ENCODE measurements at regions not wholly inside any gene's neighbourhood (a gene's known extent, or its start where the extent isn't known, plus 50 kb on each side); places are given as distances from the start of the nearest gene placed in this dataset.

DNA sequence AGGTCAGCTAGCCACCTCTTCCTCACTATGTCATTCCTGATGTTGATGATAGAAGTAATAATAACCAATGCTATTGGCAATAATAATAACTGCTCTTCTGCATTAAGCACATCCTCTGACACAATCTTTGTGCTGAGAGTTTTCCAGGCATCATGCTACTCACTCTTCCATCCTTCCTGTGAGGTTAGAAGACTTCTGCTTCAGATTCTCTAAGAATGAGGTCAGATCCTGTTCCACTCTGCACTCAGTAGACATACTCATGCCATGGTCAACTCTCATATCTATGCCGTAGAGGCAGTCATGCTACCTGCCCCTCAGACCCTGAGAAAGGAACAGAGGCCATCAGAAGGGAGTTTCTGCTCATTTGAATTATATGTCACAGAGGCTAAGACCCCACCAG is 98.1 kb upstream of the TOP1 start:
- H3K27ac ChIP-seq (ENCODE audit: low read depth, low read length), result no peak overlapping the region
- H2BK15ac ChIP-seq (ENCODE audit: low read length), result no peak overlapping the region
- H3K4me3 ChIP-seq (ENCODE audit: extremely low read depth in 1 of 4, insufficient read depth in 2 of 4, low read depth in 3 of 4, low read length in 4 of 4), result no peak overlapping the region
- no peak overlapping the region for H2AFZ ChIP-seq (ENCODE audit: low read length)
- no peak for DNase-seq (ENCODE audit: low read depth in 1 of 2, low spot score in 2 of 2)
- no peak overlapping the region for H4K91ac ChIP-seq (replicated peaks; ENCODE audit: insufficient read length, low read length)
- FAIRE-seq, result no peak
- no peaks in the 10 kb centered on the region for H4K20me1 ChIP-seq (replicated peaks in 1 of 2; ENCODE audit: control insufficient read depth in 1 of 2, insufficient read depth in 2 of 2, low read length in 2 of 2)
- no peaks in the 10 kb centered on the region for H3K9me3 ChIP-seq (ENCODE audit: insufficient read depth in 2 of 2, low read depth in 1 of 2, low read length in 1 of 2)
- no peak overlapping the region for H3K4me2 ChIP-seq (ENCODE audit: insufficient read depth in 1 of 2, low read depth in 2 of 2, low read length in 2 of 2)
- no peak overlapping the region for H3K56ac ChIP-seq (replicated peaks; ENCODE audit: insufficient read length, low read depth, low read length)
- ChIA-PET POLR2A (ENCODE audit: partially characterized antibody) (no interaction called here), CTCF (ENCODE audit: partially characterized antibody) (interaction anchor here (1.5 to 2.2 kb wide), 3 partner anchors 8 to 189 kb away, joined by 4 to 7 read pairs (median 7); no protein-coding TSS in a partner anchor)
- H3K14ac ChIP-seq (ENCODE audit: insufficient read length), result no peak overlapping the region
- H3K23ac ChIP-seq (ENCODE audit: insufficient read length), result no peak overlapping the region
- no peak overlapping the region for H2AK5ac ChIP-seq (ENCODE audit: low read depth, low read length)
- H3K23me2 ChIP-seq (ENCODE audit: low read depth, low read length), result no peaks in the 10 kb centered on the region
- H3K36me3 ChIP-seq (ENCODE audit: control insufficient read depth in 2 of 4, insufficient read depth in 4 of 4, low read length in 3 of 4), result no peaks in the 10 kb centered on the region
- no peak overlapping the region for H4K5ac ChIP-seq (ENCODE audit: insufficient read length, low read depth, low read length)
- no peak overlapping the region for H2BK120ac ChIP-seq (replicated peaks; ENCODE audit: low read depth, low read length)
- H3K4ac ChIP-seq (replicated peaks; ENCODE audit: insufficient read length, low read depth, low read length), result no peak overlapping the region
- WGBS, 2 experiments (ENCODE audit: extremely low coverage in 1 of 2, insufficient coverage in 1 of 2, insufficient read length in 1 of 2, insufficient replicate concordance in 2 of 2, low coverage in 1 of 2, low lambda C conversion rate in 2 of 2, missing lambda C conversion rate in 1 of 2), result 89% methylated on average over 1 of the region's 1 CpG; no CpG with 5 or more reads in 1 of the 2 experiments
- H3K4me1 ChIP-seq (replicated peaks in 1 of 4; ENCODE audit: control insufficient read depth in 3 of 4, insufficient read depth in 4 of 4, low read length in 3 of 4), result no peaks in the 10 kb centered on the region
- H2BK20ac ChIP-seq (ENCODE audit: low read length), result no peak overlapping the region
- no peak overlapping the region for H2BK12ac ChIP-seq (ENCODE audit: low read depth, low read length)
- H4K8ac ChIP-seq (ENCODE audit: extremely low read depth, insufficient read depth, low read length), result no peak overlapping the region
- no peaks in the 10 kb centered on the region for H3K79me2 ChIP-seq (ENCODE audit: control insufficient read depth in 1 of 2, insufficient read depth in 2 of 2, low read length in 2 of 2)
- H3K18ac ChIP-seq (ENCODE audit: extremely low read depth, low read length), result no peak overlapping the region
- H3K9ac ChIP-seq (replicated peaks in 1 of 4; ENCODE audit: extremely low read depth in 1 of 4, low read depth in 3 of 4, low read length in 3 of 4), result no peak overlapping the region
- H2BK5ac ChIP-seq (ENCODE audit: low read depth, low read length), result no peak overlapping the region
- H3K27me3 ChIP-seq (replicated peaks in 1 of 4; ENCODE audit: control insufficient read depth in 3 of 4, extremely low read depth in 1 of 4, insufficient read depth in 3 of 4, low read length in 3 of 4), result no peaks in the 10 kb centered on the region
- no peaks in the 10 kb centered on the region for H3K79me1 ChIP-seq (ENCODE audit: low read depth, low read length)
- TF ChIP-seq, protein P1, sequence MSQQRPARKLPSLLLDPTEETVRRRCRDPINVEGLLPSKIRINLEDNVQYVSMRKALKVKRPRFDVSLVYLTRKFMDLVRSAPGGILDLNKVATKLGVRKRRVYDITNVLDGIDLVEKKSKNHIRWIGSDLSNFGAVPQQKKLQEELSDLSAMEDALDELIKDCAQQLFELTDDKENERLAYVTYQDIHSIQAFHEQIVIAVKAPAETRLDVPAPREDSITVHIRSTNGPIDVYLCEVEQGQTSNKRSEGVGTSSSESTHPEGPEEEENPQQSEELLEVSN (IDR thresholded peaks at IDR 0.05), result no peak
- TF ChIP-seq BCL11A (IDR thresholded peaks at IDR 0.05; ENCODE audit: low read depth in 2 of 2, low read length in 2 of 2), result no peak
- no peak for TF ChIP-seq SIRT6 (IDR thresholded peaks at IDR 0.05; ENCODE audit: low read length)
- TF ChIP-seq KDM4A (IDR thresholded peaks at IDR 0.05; ENCODE audit: low read depth, low read length, severe bottlenecking), result no peak
- TF ChIP-seq SIN3A (conservative IDR thresholded peaks at IDR 0.05 in 1 of 2, IDR thresholded peaks at IDR 0.05 in 1 of 2; ENCODE audit: low read depth in 1 of 2, low read length in 2 of 2), result no peak
- TF ChIP-seq RNF2 (IDR thresholded peaks at IDR 0.05; ENCODE audit: borderline replicate concordance, low read depth, low read length, missing control alignments, poor library complexity, severe bottlenecking), result no peak
- no peak for TF ChIP-seq CEBPB (IDR thresholded peaks at IDR 0.05; ENCODE audit: low read depth, low read length)
- TF ChIP-seq SP1 (IDR thresholded peaks at IDR 0.05; ENCODE audit: low read depth, low read length), result no peak
- TF ChIP-seq, protein P2, sequence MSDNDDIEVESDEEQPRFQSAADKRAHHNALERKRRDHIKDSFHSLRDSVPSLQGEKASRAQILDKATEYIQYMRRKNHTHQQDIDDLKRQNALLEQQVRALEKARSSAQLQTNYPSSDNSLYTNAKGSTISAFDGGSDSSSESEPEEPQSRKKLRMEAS (IDR thresholded peaks at IDR 0.05), result no peak
- no peak for TF ChIP-seq YY1 (IDR thresholded peaks at IDR 0.05; ENCODE audit: low read depth, low read length)
- no peak for TF ChIP-seq SP2 (IDR thresholded peaks at IDR 0.05; ENCODE audit: low read length)
- TF ChIP-seq PHF8 (conservative IDR thresholded peaks at IDR 0.05; ENCODE audit: low read depth, low read length), result no peak
- TF ChIP-seq BACH1 (IDR thresholded peaks at IDR 0.05; ENCODE audit: low read length), result no peak
- TF ChIP-seq NANOG (IDR thresholded peaks at IDR 0.05; ENCODE audit: insufficient read depth, low read depth, low read length, poor library complexity, severe bottlenecking), result no peak
